ENCODE measurements at regions not wholly inside any gene's neighbourhood (a gene's known extent, or its start where the extent isn't known, plus 50 kb on each side); places are given as distances from the start of the nearest gene placed in this dataset.

GRCh38 chr13:37385956-37386670 is 212.5 kb downstream of the POSTN start:
- POLR2A ChIA-PET, result no interaction called here
- DNase-seq, result no peak
- no peaks in the 10 kb centered on the region for H3K36me3 Mint-ChIP-seq
- no peaks in the 10 kb centered on the region for H3K4me1 Mint-ChIP-seq
- ATAC-seq, result no peak
- peaks cover 0 to 5% (median 0%) of the 10 kb centered on the region in 9 donors for H3K9me3 Mint-ChIP-seq
- H3K4me3 Mint-ChIP-seq, result no peak overlapping the region
- no peaks in the 10 kb centered on the region for H3K27me3 Mint-ChIP-seq
- no peak overlapping the region for H3K27ac Mint-ChIP-seq

DNA sequence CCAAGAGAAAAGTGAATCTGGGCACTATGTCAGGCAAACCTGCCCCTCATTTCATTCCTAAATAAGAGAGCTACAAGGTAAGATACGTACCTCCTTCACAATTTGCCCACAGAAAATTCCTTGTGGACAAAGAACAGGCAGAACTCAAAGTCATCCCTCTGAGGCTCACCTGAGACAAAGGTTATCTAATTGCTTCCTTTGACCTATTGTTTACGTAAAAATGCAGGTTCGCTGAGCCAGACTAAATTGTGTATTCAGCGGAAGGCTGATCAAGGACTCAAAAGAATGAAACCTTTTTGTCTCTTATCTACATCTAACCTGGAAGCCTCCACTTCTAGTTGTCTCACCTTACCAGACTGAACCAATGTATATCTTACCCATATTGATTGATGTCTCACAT is 213.3 kb downstream of the POSTN start:
- H3K36me3 Mint-ChIP-seq, result no peaks in the 10 kb centered on the region
- H3K27ac Mint-ChIP-seq, result no peak overlapping the region
- POLR2A ChIA-PET, result no interaction called here
- ATAC-seq (no peak), DNase-seq (no peak)
- H3K27me3 Mint-ChIP-seq, result no peaks in the 10 kb centered on the region
- no peaks in the 10 kb centered on the region for H3K4me1 Mint-ChIP-seq
- no peak overlapping the region for H3K4me3 Mint-ChIP-seq
- H3K9me3 Mint-ChIP-seq, result peaks cover 0 to 5% (median 0%) of the 10 kb centered on the region in 9 donors

DNA sequence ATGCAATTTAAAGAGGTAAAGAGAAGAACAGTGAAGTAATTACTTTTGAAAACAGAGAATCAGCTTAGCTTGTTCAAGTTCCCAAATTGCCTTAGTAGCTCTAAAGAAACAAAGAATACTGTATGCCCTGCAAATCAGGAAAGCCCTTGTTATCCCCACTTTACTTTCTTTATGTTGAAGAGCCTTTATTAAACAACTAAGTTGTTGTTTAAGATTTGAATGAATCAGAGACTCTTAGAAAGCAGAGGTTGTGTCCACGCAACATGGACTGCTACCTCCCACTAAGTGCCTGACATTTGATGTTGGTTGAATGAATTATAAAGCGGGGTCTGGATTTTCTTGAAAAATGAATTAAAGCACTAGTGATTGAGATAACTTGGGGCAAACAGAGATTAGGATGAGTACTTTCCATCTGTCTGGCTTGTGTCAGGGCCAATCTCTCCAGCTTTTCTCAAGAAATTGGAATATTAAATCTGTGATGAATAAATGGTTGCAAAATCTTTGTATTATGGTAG is 214.7 kb downstream of the POSTN start:
- ATAC-seq (no peak), DNase-seq (no peak)
- no peak overlapping the region for H3K27ac Mint-ChIP-seq
- H3K27me3 Mint-ChIP-seq, result no peaks in the 10 kb centered on the region
- no peak overlapping the region for H3K4me3 Mint-ChIP-seq
- POLR2A ChIA-PET, result no interaction called here
- no peaks in the 10 kb centered on the region for H3K36me3 Mint-ChIP-seq
- no peaks in the 10 kb centered on the region for H3K4me1 Mint-ChIP-seq
- peaks cover 0 to 5% (median 0%) of the 10 kb centered on the region in 9 donors for H3K9me3 Mint-ChIP-seq

DNA sequence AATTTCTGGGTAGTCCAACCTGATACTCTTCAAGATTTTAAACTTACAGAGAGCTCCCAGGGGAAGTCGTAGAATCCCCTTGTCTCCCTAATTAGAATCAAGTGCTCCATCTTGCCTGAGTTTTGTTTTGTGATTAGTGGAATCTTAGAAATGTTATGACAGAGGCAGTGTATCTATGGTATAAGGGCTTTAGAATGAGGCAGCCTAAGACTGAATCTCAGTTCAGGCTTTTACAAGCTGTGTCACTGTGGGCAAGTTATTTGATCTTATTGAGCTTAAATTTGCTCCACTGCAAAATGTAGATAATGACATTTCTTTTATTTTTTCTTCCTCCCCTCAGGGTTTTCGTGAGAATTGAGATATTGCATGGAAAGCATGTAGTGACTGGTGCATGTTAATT is 215.5 kb downstream of the POSTN start:
- DNase-seq (no peak), ATAC-seq (no peak)
- POLR2A ChIA-PET, result no interaction called here
- H3K4me3 Mint-ChIP-seq, result no peak overlapping the region
- H3K27ac Mint-ChIP-seq, result no peak overlapping the region
- no peaks in the 10 kb centered on the region for H3K27me3 Mint-ChIP-seq
- H3K4me1 Mint-ChIP-seq, result no peaks in the 10 kb centered on the region
- H3K36me3 Mint-ChIP-seq, result no peaks in the 10 kb centered on the region
- H3K9me3 Mint-ChIP-seq, result peaks cover 0 to 5% (median 0%) of the 10 kb centered on the region in 9 donors

DNA sequence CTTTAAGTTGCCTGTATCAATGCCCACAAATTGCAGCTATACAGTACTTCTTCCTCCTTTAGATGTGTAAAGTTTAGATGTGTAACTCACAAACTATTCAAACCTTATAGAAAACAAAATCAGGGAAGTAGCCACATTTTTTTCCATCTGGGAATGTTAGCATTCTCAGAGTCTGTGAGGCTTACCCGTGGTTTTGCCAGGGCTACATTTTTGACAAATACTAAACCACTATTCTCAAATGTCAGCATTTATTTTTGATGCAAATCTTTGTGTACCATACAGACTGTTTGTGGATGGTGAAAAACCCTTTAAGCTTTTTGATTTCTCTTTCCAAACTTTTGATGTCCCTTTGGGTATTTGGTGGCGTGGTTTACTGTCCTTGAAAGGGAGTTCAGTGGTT is 216.4 kb downstream of the POSTN start:
- POLR2A ChIA-PET, result no interaction called here
- Mint-ChIP-seq H3K27me3 (no peaks in the 10 kb centered on the region), H3K9me3 (peaks cover 0 to 5% (median 0%) of the 10 kb centered on the region in 9 donors), H3K4me1 (no peaks in the 10 kb centered on the region), H3K36me3 (no peaks in the 10 kb centered on the region), H3K27ac (no peak overlapping the region), H3K4me3 (no peak overlapping the region)
- DNase-seq, result no peak
- no peak for ATAC-seq

- H3K9me3 Mint-ChIP-seq, result peaks cover 0 to 5% (median 0%) of the 10 kb centered on the region in 9 donors
- POLR2A ChIA-PET, result no interaction called here
- H3K36me3 Mint-ChIP-seq, result no peaks in the 10 kb centered on the region
- ATAC-seq (no peak), DNase-seq (no peak)
- H3K4me3 Mint-ChIP-seq, result no peak overlapping the region
- H3K27me3 Mint-ChIP-seq, result no peaks in the 10 kb centered on the region
- H3K4me1 Mint-ChIP-seq, result no peaks in the 10 kb centered on the region
- H3K27ac Mint-ChIP-seq, result no peak overlapping the region
Observed at GRCh38 chr13:37381502-37381901, 217.1 kb downstream of the POSTN start.

GRCh38 chr13:37379841-37380240 is 218.7 kb downstream of the POSTN start:
- ATAC-seq (no peak), DNase-seq (no peak)
- no peaks in the 10 kb centered on the region for H3K9me3 Mint-ChIP-seq

DNA sequence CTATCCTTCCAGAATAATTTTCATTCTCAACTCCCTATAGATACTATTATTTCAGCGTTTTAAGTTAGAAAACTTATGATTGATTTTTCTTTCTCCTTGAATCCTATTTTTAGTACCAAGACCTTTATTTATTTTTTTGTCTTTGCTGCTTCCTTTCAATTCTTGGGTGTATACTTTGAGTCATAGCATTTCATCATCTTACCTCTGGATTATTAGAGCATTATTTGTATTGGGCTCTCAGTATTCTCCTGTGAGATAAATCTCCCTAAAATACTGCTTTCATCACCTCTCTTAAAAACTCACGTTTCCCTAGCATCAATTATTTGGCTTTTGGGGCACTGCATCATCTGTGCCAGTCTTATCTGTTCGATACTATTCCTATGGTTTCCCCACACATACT is 222.8 kb downstream of the POSTN start:
- Mint-ChIP-seq H3K4me1 (no peaks in the 10 kb centered on the region), H3K27ac (no peak overlapping the region), H3K36me3 (no peaks in the 10 kb centered on the region), H3K27me3 (no peaks in the 10 kb centered on the region), H3K9me3 (no peaks in the 10 kb centered on the region), H3K4me3 (no peak overlapping the region)
- DNase-seq (no peak), ATAC-seq (no peak)
- POLR2A ChIA-PET, result no interaction called here

More at GRCh38 chr13:37379841-37380240, 218.7 kb downstream of the POSTN start:
- H3K4me3 Mint-ChIP-seq, result no peak overlapping the region
- POLR2A ChIA-PET, result no interaction called here
- no peak overlapping the region for H3K27ac Mint-ChIP-seq
- H3K27me3 Mint-ChIP-seq, result no peaks in the 10 kb centered on the region
- no peaks in the 10 kb centered on the region for H3K36me3 Mint-ChIP-seq
- H3K4me1 Mint-ChIP-seq, result no peaks in the 10 kb centered on the region

- Mint-ChIP-seq H3K27ac (no peak overlapping the region), H3K27me3 (no peaks in the 10 kb centered on the region), H3K4me1 (no peaks in the 10 kb centered on the region), H3K36me3 (no peaks in the 10 kb centered on the region), H3K4me3 (no peak overlapping the region), H3K9me3 (no peaks in the 10 kb centered on the region)
- DNase-seq, result no peak
- POLR2A ChIA-PET, result no interaction called here
- ATAC-seq, result no peak
Observed at GRCh38 chr13:37375071-37375470, 223.5 kb downstream of the POSTN start.

- no peak for DNase-seq
- no peak for ATAC-seq
- no peaks in the 10 kb centered on the region for H3K4me1 Mint-ChIP-seq
- H3K27ac Mint-ChIP-seq, result no peak overlapping the region
- H3K27me3 Mint-ChIP-seq, result no peaks in the 10 kb centered on the region
- H3K36me3 Mint-ChIP-seq, result peaks cover 0 to 4% (median 0%) of the 10 kb centered on the region in 3 donors
- POLR2A ChIA-PET, result no interaction called here
- no peak overlapping the region for H3K4me3 Mint-ChIP-seq
- peaks cover 0 to 11% (median 0%) of the 10 kb centered on the region in 9 donors for H3K9me3 Mint-ChIP-seq
Observed at GRCh38 chr13:37369616-37370015, 229.0 kb downstream of the POSTN start.

- no peaks in the 10 kb centered on the region for H3K27me3 Mint-ChIP-seq
- POLR2A ChIA-PET, result no interaction called here
- H3K4me3 Mint-ChIP-seq, result no peak overlapping the region
- ATAC-seq (no peak), DNase-seq (no peak)
- peaks cover 0 to 4% (median 0%) of the 10 kb centered on the region in 3 donors for H3K36me3 Mint-ChIP-seq
- H3K4me1 Mint-ChIP-seq, result no peaks in the 10 kb centered on the region
- H3K27ac Mint-ChIP-seq, result no peak overlapping the region
- H3K9me3 Mint-ChIP-seq, result peaks cover 0 to 11% (median under 1%) of the 10 kb centered on the region in 9 donors
Observed at GRCh38 chr13:37368501-37368900, 230.1 kb downstream of the POSTN start.

DNA sequence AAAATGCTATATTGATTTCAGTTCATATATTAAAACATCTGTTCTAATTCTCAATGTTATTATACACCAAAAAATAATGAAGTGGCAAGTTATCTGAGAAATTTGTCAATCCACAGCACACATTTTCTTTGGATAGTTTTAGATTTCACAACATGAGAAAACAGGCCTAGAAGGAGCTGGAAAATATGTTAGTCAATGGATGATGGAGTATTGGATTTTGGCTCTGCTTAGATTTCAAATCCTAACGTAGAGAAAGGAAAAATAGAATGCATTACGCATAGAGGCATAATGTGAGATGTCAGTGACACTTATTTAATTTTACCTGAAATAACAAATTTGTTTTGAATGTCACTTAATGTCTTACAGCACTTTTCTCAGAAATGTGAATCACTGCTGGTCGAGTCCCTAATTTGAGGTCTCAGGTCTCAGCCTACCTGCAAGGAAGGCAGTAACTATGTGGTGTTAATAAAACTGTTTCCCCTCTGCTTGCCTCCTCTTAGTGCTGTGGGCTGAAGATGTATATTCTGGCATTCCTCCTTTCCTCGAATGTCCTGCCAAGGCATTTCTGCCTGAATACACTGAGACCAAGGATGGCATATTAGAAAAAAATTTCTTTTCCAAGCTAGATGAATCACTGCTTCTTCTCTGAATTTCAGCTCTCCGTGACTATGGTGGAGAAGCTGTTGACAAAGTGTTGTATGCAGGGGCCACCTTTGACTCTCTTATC is 232.4 kb downstream of the POSTN start:
- Mint-ChIP-seq H3K27ac (no peak overlapping the region), H3K4me1 (no peaks in the 10 kb centered on the region), H3K9me3 (peaks cover 0 to 11% (median 2%) of the 10 kb centered on the region in 9 donors), H3K27me3 (peaks cover 0 to 1% (median 0%) of the 10 kb centered on the region in 5 donors), H3K4me3 (no peak overlapping the region), H3K36me3 (peaks cover 0 to 4% (median 0%) of the 10 kb centered on the region in 3 donors)
- POLR2A ChIA-PET, result no interaction called here
- DNase-seq, result no peak
- no peak for ATAC-seq

- no peak overlapping the region for H3K4me3 Mint-ChIP-seq
- H3K4me1 Mint-ChIP-seq, result no peaks in the 10 kb centered on the region
- H3K27me3 Mint-ChIP-seq, result peaks cover 0 to 1% (median 0%) of the 10 kb centered on the region in 5 donors
- no peak for DNase-seq
- POLR2A ChIA-PET, result no interaction called here
- no peak for ATAC-seq
- H3K9me3 Mint-ChIP-seq, result peaks cover 0 to 11% (median 2%) of the 10 kb centered on the region in 9 donors
- H3K27ac Mint-ChIP-seq, result no peak overlapping the region
- peaks cover 0 to 4% (median 0%) of the 10 kb centered on the region in 3 donors for H3K36me3 Mint-ChIP-seq
Observed at GRCh38 chr13:37365496-37365895, 233.1 kb downstream of the POSTN start.
